Type B pancreatic cell (in vitro differentiated cells): ENCODE measurements at regions not wholly inside any gene's neighbourhood (a gene's known extent, or its start where the extent isn't known, plus 50 kb on each side); places are given as distances from the start of the nearest gene placed in this dataset.

ENCODE experiments used
- DNase-seq: peaks from one replicate; pipeline ENCODE4 v3.0.0; 2021; ENCODE audit warnings: mixed read lengths; ENCODE audit not compliant: unreplicated experiment; ENCODE audit errors: extremely low spot score
- H3K27ac Mint-ChIP-seq: 2 replicates; pipeline ENCODE4 v1.8.0; 2021; ENCODE audit warnings: mild to moderate bottlenecking, mixed read lengths
- H3K27me3 Mint-ChIP-seq: 2 replicates; pipeline ENCODE4 v1.8.0; 2021; ENCODE audit warnings: mixed read lengths
- H3K36me3 Mint-ChIP-seq: 2 replicates; pipeline ENCODE4 v1.8.0; 2021; ENCODE audit warnings: mixed read lengths
- H3K4me1 Mint-ChIP-seq: one replicate; pipeline ENCODE4 v1.8.0; 2021; ENCODE audit warnings: mixed read lengths; ENCODE audit not compliant: unreplicated experiment
- H3K4me3 Mint-ChIP-seq: 2 replicates; pipeline ENCODE4 v1.8.0; 2021; ENCODE audit warnings: mild to moderate bottlenecking, mixed read lengths
- H3K9me3 Mint-ChIP-seq: 2 replicates; pipeline ENCODE4 v1.8.0; 2021; ENCODE audit warnings: mixed read lengths
- CTCF ChIP-seq: fragments of 200-600 bp; sonication (generic); conservative IDR thresholded peaks from 2 replicates; pipeline ENCODE4 v1.5.0; 2021; ENCODE audit warnings: antibody characterized with exemption, mild to moderate bottlenecking

GRCh38 chr14:85319998-85320630 is 209.8 kb upstream of the FLRT2 start:
- H3K4me1 Mint-ChIP-seq: peaks cover 32% of the 10 kb centered on the region

GRCh38 chr14:85325134-85326017 is 204.6 kb upstream of the FLRT2 start:
- no peak for DNase-seq
- peaks cover 5% of the 10 kb centered on the region for H3K27me3 Mint-ChIP-seq
- H3K4me3 Mint-ChIP-seq: no peak overlapping the region
- H3K9me3 Mint-ChIP-seq: no peaks in the 10 kb centered on the region
- H3K36me3 Mint-ChIP-seq: no peaks in the 10 kb centered on the region
- no peak for TF ChIP-seq CTCF
- no peaks in the 10 kb centered on the region for H3K4me1 Mint-ChIP-seq
- no peak overlapping the region for H3K27ac Mint-ChIP-seq

More at GRCh38 chr14:85319998-85320630, 209.8 kb upstream of the FLRT2 start:
- peaks cover 5% of the 10 kb centered on the region for H3K27me3 Mint-ChIP-seq
- DNase-seq: no peak
- H3K4me3 Mint-ChIP-seq: no peak overlapping the region
- no peak overlapping the region for H3K27ac Mint-ChIP-seq
- H3K9me3 Mint-ChIP-seq: no peaks in the 10 kb centered on the region
- TF ChIP-seq CTCF: no peak
- H3K36me3 Mint-ChIP-seq: no peaks in the 10 kb centered on the region

GRCh38 chr14:85332401-85332800 is 197.5 kb upstream of the FLRT2 start:
- no peak for DNase-seq
- no peaks in the 10 kb centered on the region for H3K9me3 Mint-ChIP-seq
- H3K27ac Mint-ChIP-seq: no peak overlapping the region
- H3K27me3 Mint-ChIP-seq: no peaks in the 10 kb centered on the region
- H3K4me3 Mint-ChIP-seq: no peak overlapping the region
- no peak for TF ChIP-seq CTCF
- H3K4me1 Mint-ChIP-seq: no peaks in the 10 kb centered on the region
- H3K36me3 Mint-ChIP-seq: no peaks in the 10 kb centered on the region

GRCh38 chr14:85333313-85333712 is 196.6 kb upstream of the FLRT2 start:
- no peaks in the 10 kb centered on the region for H3K9me3 Mint-ChIP-seq
- no peaks in the 10 kb centered on the region for H3K36me3 Mint-ChIP-seq
- TF ChIP-seq CTCF: no peak
- no peak for DNase-seq
- H3K27me3 Mint-ChIP-seq: no peaks in the 10 kb centered on the region
- H3K4me1 Mint-ChIP-seq: no peaks in the 10 kb centered on the region
- no peak overlapping the region for H3K27ac Mint-ChIP-seq
- H3K4me3 Mint-ChIP-seq: no peak overlapping the region

- Mint-ChIP-seq H3K36me3 (no peaks in the 10 kb centered on the region), H3K27ac (no peak overlapping the region), H3K4me3 (no peak overlapping the region), H3K9me3 (no peaks in the 10 kb centered on the region), H3K27me3 (no peaks in the 10 kb centered on the region), H3K4me1 (no peaks in the 10 kb centered on the region)
- no peak for TF ChIP-seq CTCF
- no peak for DNase-seq
These were observed 196.1 kb upstream of the FLRT2 start for GRCh38 chr14:85333841-85334240.
